Progenitor cell of endocrine pancreas (in vitro differentiated cells): ENCODE measurements at regions not wholly inside any gene's neighbourhood (a gene's known extent, or its start where the extent isn't known, plus 50 kb on each side); places are given as distances from the start of the nearest gene placed in this dataset.

ENCODE experiments used
- DNase-seq: peaks from one replicate; pipeline ENCODE4 v3.0.0; 2021; ENCODE audit warnings: low spot score; ENCODE audit not compliant: unreplicated experiment
- H3K27ac Mint-ChIP-seq: 2 replicates; pipeline ENCODE4 v1.8.0; 2021; ENCODE audit warnings: mild to moderate bottlenecking, moderate library complexity, mixed read lengths
- H3K27me3 Mint-ChIP-seq: 2 replicates; pipeline ENCODE4 v1.8.0; 2021; ENCODE audit warnings: mixed read lengths
- H3K36me3 Mint-ChIP-seq: 2 replicates; pipeline ENCODE4 v1.8.0; 2022; ENCODE audit warnings: mixed read lengths; ENCODE audit not compliant: insufficient read depth
- H3K4me1 Mint-ChIP-seq: 2 replicates; pipeline ENCODE4 v1.8.0; 2021; ENCODE audit warnings: low read depth, mixed read lengths
- H3K4me3 Mint-ChIP-seq: 2 replicates; pipeline ENCODE4 v1.8.0; 2021; ENCODE audit warnings: low read depth, mild to moderate bottlenecking, moderate library complexity, mixed read lengths
- H3K9me3 Mint-ChIP-seq: 2 replicates; pipeline ENCODE4 v1.8.0; 2021; ENCODE audit warnings: low read depth, mixed read lengths
- CTCF ChIP-seq: fragments of 200-600 bp; sonication (generic); IDR thresholded peaks from one replicate; pipeline ENCODE4 v1.5.0; 2021; ENCODE audit warnings: antibody characterized with exemption, mild to moderate bottlenecking; ENCODE audit not compliant: unreplicated experiment

GRCh38 chr13:50401721-50402465, 386.6 kb downstream of the KCNRG start:
- Mint-ChIP-seq H3K4me1 (peaks cover 2% of the 10 kb centered on the region), H3K27me3 (peaks cover 3% of the 10 kb centered on the region), H3K4me3 (no peak overlapping the region), H3K27ac (no peak overlapping the region), H3K36me3 (peaks cover 6% of the 10 kb centered on the region), H3K9me3 (no peaks in the 10 kb centered on the region)
- no peak for TF ChIP-seq CTCF
- DNase-seq, result no peak

GRCh38 chr13:50403311-50403710, 388.1 kb downstream of the KCNRG start:
- DNase-seq, result no peak
- peaks cover 2% of the 10 kb centered on the region for H3K36me3 Mint-ChIP-seq
- peaks cover 3% of the 10 kb centered on the region for H3K27me3 Mint-ChIP-seq
- no peaks in the 10 kb centered on the region for H3K9me3 Mint-ChIP-seq
- peaks cover 13% of the 10 kb centered on the region for H3K4me1 Mint-ChIP-seq
- TF ChIP-seq CTCF, result no peak
- no peak overlapping the region for H3K27ac Mint-ChIP-seq
- no peak overlapping the region for H3K4me3 Mint-ChIP-seq

GRCh38 chr13:50404116-50404515, 388.9 kb downstream of the KCNRG start:
- DNase-seq, result no peak
- no peaks in the 10 kb centered on the region for H3K9me3 Mint-ChIP-seq

GRCh38 chr13:50404769-50405168, 389.5 kb downstream of the KCNRG start:
- no peak overlapping the region for H3K27ac Mint-ChIP-seq
- H3K27me3 Mint-ChIP-seq, result peaks cover 3% of the 10 kb centered on the region
- TF ChIP-seq CTCF, result no peak
- no peak for DNase-seq
- H3K36me3 Mint-ChIP-seq, result no peaks in the 10 kb centered on the region
- H3K4me1 Mint-ChIP-seq, result peaks cover 13% of the 10 kb centered on the region
- no peaks in the 10 kb centered on the region for H3K9me3 Mint-ChIP-seq
- no peak overlapping the region for H3K4me3 Mint-ChIP-seq

More at GRCh38 chr13:50404116-50404515, 388.9 kb downstream of the KCNRG start:
- H3K27ac Mint-ChIP-seq, result no peak overlapping the region
- H3K4me3 Mint-ChIP-seq, result no peak overlapping the region
- no peak for TF ChIP-seq CTCF
- H3K4me1 Mint-ChIP-seq, result peaks cover 13% of the 10 kb centered on the region
- peaks cover 3% of the 10 kb centered on the region for H3K27me3 Mint-ChIP-seq
- no peaks in the 10 kb centered on the region for H3K36me3 Mint-ChIP-seq

- Mint-ChIP-seq H3K27me3 (no peaks in the 10 kb centered on the region), H3K27ac (peak overlapping the region; percentile 34), H3K4me3 (no peak overlapping the region), H3K9me3 (no peaks in the 10 kb centered on the region), H3K36me3 (no peaks in the 10 kb centered on the region), H3K4me1 (peaks cover 28% of the 10 kb centered on the region)
- no peak for TF ChIP-seq CTCF
- no peak for DNase-seq
Measured at GRCh38 chr13:50406831-50407230, 391.6 kb downstream of the KCNRG start.
